ENCODE measurements at regions not wholly inside any gene's neighbourhood (a gene's known extent, or its start where the extent isn't known, plus 50 kb on each side); places are given as distances from the start of the nearest gene placed in this dataset.

GRCh38 chr5:8320244-8320643 is 451.3 kb downstream of the MTRR start:
- no peak for TF ChIP-seq ATF7 (IDR thresholded peaks at IDR 0.05)
- TF ChIP-seq ATF7 (CRISPR knock-in tag; IDR thresholded peaks at IDR 0.05): no peak
- no peak for TF ChIP-seq HDAC2 (CRISPR knock-in tag; IDR thresholded peaks at IDR 0.05)
- no peak for TF ChIP-seq PCBP1 (IDR thresholded peaks at IDR 0.05; ENCODE audit: borderline replicate concordance, low read depth, low read length)
- no peak for TF ChIP-seq JUNB (CRISPR knock-in tag; IDR thresholded peaks at IDR 0.05; ENCODE audit: borderline replicate concordance)
- TF ChIP-seq YY1 (IDR thresholded peaks at IDR 0.05; ENCODE audit: insufficient read depth, insufficient replicate concordance, low read depth, low read length): no peak
- TF ChIP-seq RNF219 (CRISPR knock-in tag; IDR thresholded peaks at IDR 0.05): no peak
- no peak for TF ChIP-seq CREB1 (IDR thresholded peaks at IDR 0.05)
- no peak for TF ChIP-seq CREB1 (CRISPR knock-in tag; IDR thresholded peaks at IDR 0.05)
- TF ChIP-seq FOXK1 (CRISPR knock-in tag; IDR thresholded peaks at IDR 0.05; ENCODE audit: borderline replicate concordance, low read depth): no peak
- no peak for TF ChIP-seq ZBTB39 (CRISPR knock-in tag; IDR thresholded peaks at IDR 0.05)
- no peak for TF ChIP-seq CTCF (CRISPR knock-in tag; IDR thresholded peaks at IDR 0.05)
